Endothelial cell of umbilical vein (primary cell): ENCODE measurements at regions not wholly inside any gene's neighbourhood (a gene's known extent, or its start where the extent isn't known, plus 50 kb on each side); places are given as distances from the start of the nearest gene placed in this dataset.

ENCODE experiments used
- FOS ChIP-seq: IDR thresholded peaks from 2 replicates; pipeline ENCODE4 v1.6.1; 2011; ENCODE audit warnings: mild to moderate bottlenecking, low read length, moderate library complexity, borderline replicate concordance; ENCODE audit not compliant: insufficient read depth
- MYC ChIP-seq: IDR thresholded peaks from one replicate; pipeline ENCODE4 v1.6.1; 2011; ENCODE audit warnings: mild to moderate bottlenecking, low read depth, low read length

DNA sequence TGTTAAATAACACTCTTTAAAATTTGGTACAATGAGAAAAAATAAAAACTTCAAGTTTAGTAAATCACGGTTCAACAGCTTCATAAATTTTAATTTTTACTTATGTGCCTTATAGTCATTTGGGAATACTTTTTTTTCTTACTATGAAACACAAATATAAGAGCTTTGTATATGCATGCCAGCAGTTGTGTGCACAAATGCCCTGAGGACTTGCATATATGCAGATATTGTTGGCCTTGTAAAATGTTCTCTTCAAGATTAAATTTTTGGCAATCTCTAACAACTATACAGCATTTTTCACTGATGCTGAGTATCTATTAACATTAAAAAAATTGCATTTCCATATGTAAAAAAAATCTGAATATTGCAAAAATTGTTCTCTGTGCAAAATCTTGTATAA lies 458.7 kb upstream of the BRINP3 start:
- TF ChIP-seq MYC (no peak), FOS (no peak)
